ENCODE measurements at regions not wholly inside any gene's neighbourhood (a gene's known extent, or its start where the extent isn't known, plus 50 kb on each side); places are given as distances from the start of the nearest gene placed in this dataset.
A peak's percentile ranks its signal among the peaks of the same experiment; 100 is the strongest.

DNA sequence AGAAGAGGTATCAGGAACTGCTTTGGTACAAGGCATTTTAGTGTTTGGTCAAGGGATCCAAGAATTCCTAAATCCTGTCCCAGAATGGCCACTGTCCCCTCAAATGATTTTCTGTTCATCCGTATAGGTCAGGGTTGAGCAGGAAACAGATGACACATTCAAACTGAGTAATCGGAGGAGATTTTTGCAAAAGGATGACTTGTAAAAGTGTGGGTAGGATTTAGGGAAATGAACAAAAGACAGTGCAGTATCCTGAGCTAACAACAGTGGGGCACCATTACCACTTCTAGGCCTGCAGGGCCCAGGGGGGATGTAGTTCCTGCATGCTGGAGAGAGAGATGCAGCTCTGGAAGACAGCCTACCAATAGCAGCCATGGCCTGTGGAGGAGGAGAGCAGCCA lies 290.1 kb downstream of the ZSWIM6 start:
- DNase-seq (ENCODE audit: low spot score) = no peak

DNA sequence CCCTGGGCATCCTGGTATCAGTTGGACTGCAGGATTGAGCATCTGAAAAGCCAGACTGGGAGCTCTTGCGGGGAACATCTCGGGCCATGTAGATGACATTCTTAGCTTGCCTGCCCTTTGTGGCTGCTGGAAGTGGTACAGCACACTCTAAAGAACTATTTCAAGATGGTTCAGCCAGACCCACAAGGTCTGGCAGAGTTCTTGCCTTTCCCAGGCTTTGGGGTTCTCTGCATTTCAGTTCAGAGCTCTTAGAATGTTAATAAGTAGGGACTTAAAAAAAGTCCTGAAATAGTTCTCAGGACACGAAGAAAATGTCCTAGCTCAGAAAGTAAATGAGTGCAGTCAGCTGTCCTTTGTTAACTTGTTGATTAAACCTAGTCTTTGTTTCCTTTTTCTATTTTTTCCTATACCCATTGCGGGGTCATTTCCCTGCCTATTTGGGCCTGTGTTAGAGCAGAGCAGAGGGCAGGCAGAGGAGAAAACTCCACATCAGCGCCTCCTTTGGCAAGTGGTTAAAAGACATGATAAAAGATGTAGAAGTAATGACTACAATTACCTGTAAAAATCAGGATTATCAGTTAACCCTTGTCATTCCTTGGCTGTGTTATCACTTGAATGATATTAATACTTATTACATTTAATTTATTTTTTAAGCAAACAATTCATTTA lies 291.5 kb downstream of the ZSWIM6 start:
- DNase-seq (ENCODE audit: low spot score) = no peak

DNA sequence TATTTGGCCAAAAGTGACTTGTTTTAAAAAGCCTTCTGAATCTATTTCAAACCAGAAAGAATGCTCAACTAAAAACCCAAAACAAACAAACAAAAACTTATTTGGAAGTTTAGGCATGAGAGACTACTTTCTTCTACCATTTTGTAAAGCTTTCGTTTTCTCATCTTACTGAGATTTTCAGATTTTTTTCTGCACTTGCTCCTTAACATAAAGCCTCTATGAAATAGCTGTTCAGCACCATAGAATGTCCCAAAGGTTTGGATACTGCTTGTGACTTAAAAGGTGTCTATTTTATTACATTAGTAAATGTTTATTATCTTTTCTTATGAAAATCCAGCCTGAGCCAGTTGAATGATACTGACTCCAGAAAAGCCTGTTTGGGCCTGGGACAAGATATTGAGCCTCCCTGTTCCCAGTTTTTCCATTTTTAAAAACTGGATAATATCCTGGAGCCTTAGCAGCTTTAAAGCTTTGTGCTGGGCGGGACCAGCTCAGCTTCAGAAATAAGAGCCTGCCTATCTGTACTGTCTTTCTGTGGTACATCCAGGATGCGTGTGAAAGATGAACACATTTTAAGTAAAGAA lies 292.6 kb downstream of the ZSWIM6 start:
- DNase-seq (ENCODE audit: low spot score) = no peak

DNA sequence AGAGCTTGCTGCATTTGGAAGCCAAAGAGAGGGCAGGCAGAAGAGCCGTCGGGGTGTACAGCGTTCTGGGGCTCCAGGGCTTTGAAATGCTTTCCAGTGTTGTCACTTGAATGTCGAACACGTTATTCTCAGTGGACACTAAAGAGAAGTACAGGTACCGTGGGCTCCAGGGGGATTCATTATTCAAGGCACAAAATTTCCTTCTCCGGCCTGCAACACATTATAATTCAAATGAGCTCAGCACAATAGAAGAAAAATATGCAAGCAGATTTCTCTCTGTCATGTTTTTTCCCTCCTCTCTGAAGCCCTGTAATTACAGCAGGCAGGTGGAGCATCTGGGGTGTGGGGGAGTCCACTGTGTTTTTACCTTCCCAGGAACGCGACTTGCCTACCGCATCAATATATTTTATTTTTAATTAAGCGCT lies 293.1 kb downstream of the ZSWIM6 start:
- DNase-seq (ENCODE audit: low spot score) = no peak

DNA sequence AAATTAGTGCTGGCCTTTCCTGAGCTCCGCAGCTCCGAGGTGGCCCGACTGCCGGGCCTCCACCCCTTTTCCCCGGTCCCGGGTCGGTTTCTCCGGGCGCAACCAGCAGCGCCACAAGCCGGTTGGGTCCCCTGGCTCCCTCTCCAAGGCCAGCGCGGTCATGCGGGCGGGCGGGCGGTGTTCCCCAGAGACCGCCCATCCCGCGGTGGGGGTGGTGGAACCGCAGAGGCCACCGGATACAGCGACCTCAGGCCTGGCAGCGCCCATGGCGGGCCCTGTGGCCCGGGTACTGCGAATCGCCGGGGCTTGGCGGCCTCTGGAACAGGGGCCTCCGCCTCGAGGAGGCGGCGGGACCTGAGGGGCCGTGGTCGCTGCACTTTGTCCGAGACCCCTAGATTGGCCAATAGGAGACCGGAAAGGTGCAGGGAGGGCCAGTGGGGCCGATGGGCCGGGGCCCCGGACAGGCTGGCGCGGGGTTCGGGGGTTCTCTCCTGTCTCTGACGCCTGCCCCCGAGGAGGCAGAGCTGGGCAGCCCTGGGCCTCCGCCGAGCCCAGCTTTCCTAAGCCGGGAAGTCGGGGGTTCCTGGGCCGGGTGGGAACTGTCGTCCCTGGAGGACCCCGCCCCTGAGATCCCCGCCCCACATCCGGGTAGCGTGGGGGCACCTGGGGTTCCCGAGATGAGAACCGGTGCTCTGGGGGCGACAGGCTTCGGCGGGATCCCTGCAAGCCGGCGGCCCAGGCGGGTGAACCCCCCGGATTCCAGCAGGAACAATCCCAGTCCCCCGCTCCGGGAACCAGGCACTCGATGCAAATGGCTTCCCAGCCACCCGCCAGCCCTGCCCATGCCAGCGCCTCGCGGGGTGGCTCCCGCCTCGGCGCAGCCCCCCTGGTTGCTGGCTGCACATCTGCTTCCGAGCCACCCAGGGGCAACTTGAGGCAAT lies 293.9 kb downstream of the ZSWIM6 start:
- DNase-seq (ENCODE audit: low spot score) = peak; percentile 25

DNA sequence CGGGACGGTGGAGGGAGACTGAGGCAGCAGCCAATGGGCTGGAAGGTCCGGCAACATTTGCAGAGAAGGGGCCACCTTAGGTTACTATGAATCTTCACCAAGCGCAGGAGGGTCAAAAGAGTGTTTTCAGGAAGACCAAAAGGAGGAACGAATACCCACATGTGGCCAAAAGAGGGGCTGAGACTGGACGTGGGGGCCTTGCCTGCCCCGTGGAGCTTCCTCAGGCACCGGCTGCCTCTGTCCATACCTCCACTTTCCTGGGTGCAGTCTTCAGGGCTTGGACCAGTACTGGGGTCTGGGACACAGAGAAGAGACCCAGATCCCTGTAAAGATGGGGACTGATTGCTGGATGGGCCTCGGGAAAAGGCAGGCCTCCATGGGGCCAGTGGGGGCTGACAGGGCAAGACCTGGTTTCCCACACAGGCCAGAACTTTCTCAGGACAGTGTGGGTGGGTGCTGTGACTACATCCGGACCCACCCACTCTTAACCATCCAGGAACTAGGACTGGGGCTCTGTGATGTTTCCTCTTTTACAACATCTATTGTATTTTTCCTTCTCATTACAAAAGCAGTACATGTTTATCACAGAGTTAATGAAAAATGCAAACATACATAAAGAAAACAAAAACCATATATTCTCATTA lies 294.7 kb downstream of the ZSWIM6 start:
- DNase-seq (ENCODE audit: low spot score) = no peak

DNA sequence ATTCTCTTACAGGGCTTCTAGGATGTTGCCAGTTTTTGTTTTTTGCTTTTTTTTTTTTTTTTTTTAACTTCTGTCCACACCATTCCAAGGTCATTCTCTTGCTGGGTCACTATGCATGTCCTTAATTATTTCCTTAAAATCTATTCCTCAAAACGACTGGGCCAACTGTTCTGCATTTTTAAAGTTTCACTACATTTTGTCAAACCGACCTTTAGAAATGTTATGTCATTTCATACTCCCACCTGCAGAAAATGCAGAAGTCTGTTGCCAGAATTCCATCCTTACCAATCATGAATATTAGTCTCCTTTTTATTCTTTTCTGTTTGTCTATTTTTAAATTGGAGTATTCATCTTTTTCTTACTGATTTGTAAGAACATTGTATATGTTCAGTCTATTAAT lies 295.5 kb downstream of the ZSWIM6 start:
- no peak for DNase-seq (ENCODE audit: low spot score)

DNA sequence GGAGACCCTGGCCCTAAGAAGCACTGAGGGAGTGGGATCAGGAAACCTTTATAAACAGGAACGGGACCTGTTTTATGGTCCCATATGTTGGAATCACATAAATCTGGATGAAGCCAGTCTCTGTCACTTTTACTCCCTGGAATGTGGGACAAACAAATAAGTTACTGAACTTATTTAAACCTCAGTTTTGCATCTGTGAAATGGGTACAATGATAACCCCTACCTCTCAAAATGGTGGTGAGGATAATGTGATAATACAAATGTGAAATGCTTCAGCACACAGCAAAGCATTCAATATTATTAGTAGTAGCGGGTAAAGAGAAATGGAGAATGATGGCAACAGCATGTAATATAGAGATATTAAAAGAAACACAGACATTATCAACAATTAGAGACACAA lies 298.9 kb downstream of the ZSWIM6 start:
- no peak for DNase-seq (ENCODE audit: low spot score)

DNA sequence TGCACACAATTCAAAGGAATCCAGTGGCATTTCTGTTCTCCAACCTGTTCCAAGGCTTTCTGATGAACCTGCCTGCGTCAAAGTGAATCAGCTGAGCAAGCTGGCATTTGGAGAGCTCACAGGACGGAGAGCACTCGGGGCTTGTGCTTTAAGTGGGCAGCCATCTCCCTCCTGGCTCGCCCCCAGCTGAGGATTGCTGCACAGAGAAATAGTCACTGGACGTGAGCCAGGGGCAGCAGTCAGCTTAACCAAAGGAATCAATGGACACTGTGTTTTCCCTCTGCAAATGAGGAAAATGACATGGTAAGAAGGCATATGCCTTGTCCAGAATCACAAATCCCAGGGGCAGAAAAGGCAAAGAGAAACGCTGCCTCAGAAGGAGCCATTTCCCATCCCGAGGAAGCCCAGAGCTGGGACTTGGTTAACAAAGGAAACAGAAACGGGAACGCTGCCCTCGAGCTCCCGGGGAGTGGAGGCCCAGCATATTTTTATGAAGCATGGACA lies 299.4 kb downstream of the ZSWIM6 start:
- DNase-seq (ENCODE audit: low spot score) = no peak

DNA sequence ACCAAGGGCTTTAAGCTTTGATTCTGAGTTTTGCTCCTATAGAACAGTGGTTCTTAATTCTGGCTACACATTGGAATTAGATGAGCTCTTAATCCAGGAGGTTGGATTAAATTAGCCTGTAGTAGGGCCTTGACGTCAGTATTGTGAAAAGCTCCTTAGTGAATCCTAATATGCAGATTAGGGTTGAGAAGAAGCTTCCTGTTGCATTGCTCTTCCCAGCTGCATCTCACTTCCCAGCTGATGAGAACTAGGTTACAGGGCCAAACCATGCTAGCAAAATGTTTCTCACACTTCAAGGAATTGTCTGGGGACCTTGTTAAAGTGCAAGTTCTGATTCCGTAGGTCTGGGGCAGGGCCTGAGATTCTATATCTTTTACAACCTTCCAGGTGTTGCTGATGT lies 300.0 kb downstream of the ZSWIM6 start:
- DNase-seq (ENCODE audit: low spot score) = no peak

DNA sequence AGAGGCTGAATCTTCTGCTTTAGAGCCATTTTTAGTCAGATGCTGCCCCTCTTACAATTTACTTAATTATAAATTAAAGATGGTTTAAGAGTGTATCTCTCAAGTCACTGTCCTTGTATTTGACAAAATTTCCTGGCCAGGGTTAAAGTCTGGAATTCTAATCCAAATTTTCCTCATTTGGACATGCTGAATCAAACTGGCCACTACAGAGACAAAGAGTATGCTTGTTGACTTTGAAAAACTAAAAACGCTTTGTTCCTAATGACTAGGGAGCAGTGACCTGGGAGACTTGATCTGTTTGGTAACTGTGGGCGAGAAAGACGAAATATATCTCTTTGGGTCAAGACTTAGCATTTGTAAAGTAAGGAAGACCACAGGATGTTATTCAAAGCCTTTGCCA lies 303.2 kb downstream of the ZSWIM6 start:
- no peak for DNase-seq (ENCODE audit: low spot score)

DNA sequence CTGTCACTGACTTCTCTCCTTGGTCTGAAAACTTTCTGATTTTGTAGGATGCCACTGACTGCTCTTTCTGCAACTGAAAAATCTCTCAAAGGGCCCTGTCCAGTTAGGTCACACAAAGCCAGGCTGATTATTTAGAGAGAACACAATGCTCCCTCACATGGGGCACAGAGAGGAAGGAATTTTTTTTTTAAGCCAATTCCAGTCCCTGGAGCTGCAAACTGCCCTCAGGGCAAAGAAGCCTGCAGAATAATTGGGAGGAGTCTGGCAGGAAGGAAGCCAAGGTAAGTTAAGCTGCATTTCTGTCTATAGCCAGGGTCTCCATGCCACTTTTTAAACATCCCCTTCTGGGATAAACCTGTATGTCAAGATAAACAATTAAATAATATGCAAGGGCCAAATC lies 305.5 kb downstream of the ZSWIM6 start:
- no peak for DNase-seq (ENCODE audit: low spot score)

DNA sequence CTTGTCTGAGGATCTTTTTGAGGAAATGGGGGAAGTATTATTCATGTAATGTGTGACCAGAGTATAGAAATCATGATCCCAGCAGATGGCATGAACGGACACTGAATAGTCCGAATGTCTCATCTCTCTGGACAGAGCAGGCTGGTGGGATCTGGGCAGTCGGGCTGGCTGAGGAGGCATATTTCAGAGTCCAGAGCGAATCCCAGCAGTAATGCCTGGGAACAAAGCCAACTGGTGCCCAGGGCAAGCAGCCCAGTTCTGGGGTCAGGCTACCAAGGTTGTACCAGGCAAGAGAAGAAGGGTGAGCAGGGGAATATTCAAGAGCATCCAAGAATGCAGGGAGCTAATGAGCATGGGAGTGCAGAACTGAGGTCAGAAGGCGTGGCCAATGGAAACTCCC lies 306.4 kb downstream of the ZSWIM6 start:
- no peak for DNase-seq (ENCODE audit: low spot score)

DNA sequence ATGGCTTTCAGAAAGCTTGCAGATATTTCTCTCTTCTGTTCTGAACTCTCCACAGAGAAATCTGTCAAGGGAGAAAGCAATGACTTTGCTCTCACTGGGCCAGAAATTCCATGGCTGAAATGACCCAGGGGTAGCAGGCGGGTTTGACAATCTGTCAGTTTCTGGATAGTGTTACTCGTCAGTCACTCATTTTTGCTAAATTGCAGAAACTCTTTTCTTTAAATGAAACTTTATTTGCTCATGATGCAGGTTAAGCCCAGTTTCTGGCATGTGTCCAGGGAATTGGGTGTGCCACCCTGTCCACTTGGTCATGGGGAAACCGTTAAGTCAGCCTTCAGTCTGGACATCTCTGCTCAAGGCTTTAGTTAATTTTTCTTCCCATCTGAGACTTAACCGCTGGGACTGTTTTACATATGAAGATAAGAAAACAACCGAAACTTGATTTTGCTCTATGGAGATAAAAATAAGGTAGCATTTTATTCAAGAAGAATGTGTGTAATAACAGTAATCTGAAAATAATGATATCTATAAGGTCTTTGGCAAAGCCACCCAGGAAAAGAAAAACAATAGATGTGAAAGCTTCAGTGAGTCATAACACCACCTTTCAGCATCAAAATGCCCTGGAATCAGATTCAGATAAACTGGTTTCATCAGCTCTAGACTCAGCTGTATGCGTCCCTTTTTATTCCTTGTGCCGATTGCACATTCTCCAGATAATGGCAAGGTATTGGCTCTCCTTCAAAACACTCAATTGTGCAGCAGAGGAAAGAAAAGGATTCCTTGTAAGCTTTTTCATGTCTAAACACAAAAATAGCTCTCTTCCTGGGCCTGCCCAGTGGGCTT lies 308.3 kb downstream of the ZSWIM6 start:
- DNase-seq (ENCODE audit: low spot score) = no peak

DNA sequence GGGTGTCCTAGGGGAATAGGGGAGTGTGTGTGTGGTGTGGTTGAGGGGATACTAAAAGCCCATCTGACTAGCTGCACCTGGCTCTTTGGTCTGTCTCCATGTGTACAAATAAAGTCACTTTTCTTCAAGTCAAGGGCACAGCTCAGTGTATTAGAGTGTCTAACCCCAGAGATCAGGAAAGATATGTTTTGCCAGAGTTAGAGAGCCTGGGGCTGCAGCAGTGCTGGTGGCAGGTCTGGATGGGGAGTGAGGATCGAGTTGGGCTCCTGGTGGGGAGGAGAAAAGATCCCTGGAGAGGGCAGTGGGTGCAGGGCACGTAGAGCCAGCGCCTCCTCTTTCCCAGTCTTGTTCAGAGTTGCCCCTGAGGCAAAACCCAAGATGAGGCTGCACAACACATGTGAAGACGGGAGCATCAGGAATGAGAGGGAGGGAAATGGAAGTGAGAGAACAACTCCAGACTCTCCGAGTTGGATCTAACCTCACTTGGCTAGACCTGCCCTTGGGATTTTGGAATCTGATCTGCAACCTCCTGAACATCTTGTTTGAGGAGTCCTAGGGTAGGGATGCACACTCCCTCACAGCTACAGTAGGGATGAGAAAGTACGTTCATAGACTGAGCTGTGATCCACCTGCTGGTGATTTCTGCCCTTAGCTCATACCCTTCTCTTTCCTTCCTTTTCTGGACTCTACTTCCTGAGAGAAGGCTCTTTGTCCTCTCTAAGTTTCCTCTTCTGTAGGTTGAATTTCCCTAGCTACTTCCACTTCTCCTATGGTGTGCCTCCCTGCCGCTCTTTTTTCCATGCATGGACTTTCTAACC lies 309.9 kb downstream of the ZSWIM6 start:
- DNase-seq (ENCODE audit: low spot score) = no peak

DNA sequence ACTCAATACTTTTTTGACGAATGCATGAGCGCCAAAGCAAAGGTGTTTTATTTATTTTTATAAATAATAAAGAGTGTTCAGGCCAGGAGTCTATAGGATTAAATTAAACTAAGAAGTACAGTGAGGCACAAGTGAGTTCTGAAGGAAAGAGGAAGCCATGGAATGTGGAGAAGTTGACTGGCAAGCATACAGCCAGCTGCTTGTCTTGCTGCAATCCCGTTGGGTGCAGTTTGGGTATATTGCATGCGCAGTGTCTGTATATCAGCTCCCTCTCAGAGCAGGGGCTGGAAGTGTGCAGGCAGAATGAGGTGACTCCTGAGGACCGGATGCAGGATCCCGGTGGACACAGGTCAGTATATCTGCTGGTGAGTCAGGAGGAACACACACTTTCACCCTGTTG lies 315.6 kb downstream of the ZSWIM6 start:
- DNase-seq (ENCODE audit: low spot score) = no peak

DNA sequence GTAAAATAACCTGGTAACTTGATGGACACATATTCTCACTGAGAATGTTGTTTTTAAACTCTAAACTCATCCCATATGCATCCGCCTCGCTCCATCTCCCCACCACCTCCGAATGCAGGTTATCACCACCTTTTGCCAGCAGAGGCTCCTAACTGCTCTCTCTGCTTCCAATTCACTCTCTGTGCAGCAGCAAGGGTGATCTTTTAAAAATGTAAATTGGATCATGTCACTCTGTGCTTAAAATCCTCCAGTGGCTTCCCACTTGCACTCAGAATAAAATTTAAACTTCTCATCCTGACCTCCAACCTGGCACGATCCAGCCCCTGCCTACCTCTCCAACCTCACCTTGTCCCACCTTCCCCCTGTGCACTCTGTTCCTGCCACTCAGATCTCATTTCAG lies 317.2 kb downstream of the ZSWIM6 start:
- DNase-seq (ENCODE audit: low spot score) = no peak

DNA sequence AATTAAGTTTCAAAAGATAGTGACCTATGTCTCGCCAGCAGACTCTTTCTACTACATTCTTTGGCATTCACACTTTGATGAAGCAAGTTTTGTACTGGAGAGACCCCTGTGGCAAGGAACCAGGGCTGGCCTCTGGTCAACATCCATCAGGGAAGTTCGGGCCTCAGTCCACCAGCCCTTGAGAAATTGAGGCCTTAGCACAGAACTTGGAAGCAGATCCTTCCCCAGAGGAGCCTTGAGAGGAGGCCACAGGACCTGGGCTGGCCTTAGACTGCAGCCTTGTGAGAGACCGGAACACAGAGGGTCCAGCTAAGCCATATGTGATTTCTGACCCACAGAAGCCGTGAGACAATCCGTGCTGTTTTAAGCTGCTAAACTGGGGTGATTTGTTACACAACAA lies 317.9 kb downstream of the ZSWIM6 start:
- DNase-seq (ENCODE audit: low spot score) = no peak

DNA sequence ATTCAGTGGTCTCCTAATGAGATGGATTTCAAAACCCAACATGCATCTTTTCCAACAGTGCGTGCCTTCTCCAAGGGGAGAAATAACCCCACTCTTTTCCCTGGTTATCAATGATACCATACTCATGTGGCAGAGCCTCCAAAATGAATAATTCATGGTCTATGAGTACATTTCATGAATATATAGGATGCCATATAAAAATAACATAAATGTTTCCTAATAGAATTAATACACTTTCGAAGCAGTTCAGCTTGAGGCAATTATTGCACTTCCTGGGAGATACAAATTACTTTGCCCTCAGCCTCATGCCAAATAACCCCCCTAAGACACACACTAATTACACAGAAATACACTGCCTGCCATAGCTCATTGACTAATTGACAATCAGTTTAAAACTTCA lies 318.6 kb downstream of the ZSWIM6 start:
- DNase-seq (ENCODE audit: low spot score) = no peak

DNA sequence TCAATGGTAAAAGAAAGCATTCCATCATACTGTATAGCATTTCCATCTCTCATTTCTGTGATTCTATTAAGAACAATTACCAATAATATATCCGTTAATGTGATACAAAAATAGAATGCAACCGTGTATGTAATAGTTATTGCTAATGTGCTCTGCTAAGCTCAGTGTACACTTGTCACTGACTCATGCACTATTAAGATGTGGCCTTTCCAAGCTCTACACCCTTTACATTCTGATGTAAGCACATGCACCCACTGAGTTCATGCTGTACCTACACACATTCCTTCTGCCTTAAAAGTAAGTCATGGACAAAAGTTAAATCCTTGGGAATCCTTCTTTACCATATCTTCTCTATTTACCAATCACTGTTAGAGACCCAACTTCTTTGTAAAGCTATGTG lies 319.1 kb downstream of the ZSWIM6 start:
- DNase-seq (ENCODE audit: low spot score) = no peak

DNA sequence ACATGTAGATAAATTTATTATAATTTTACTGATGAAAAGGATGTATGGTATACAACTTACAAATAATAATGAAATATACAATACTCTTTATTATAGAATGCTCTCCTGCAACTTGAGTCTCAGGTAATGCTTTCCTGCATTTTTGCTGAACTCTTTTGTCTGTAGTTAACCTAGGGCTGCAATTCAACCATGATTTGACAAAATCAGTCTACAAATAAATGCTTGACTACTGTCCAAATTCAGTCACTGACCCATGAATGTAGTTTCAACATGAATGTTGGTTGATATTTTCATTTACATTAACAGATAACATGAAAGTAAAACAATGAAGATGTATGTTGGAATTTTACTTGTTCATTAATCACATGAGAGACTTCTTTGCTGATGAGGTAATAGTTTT lies 320.9 kb downstream of the ZSWIM6 start:
- no peak for DNase-seq (ENCODE audit: low spot score)
